ENCODE measurements at regions not wholly inside any gene's neighbourhood (a gene's known extent, or its start where the extent isn't known, plus 50 kb on each side); places are given as distances from the start of the nearest gene placed in this dataset.

DNA sequence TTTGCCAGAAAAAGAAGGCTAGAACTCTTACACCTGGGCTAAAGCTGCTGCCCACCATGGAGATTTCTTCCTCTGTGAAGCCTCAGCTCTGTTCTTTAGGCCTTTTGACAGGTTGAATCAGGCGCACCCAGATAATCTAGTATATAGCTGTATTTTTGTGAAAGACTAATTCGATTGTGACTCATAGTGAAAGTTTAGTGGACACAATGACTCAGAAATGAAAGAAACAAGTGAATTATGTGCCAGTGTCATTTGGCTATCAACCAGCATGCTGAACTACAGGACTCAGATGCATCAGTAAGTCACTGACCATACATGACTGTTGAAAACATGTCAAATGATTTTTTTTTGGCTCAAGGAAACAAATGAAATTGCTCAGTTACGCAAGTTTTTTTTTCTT is 425.4 kb downstream of the SLITRK2 start:
- H3K4me1 ChIP-seq (replicated peaks; ENCODE audit: insufficient read depth): no peaks in the 10 kb centered on the region
- no TSS peak for BruUV-seq (replicated peaks)

DNA sequence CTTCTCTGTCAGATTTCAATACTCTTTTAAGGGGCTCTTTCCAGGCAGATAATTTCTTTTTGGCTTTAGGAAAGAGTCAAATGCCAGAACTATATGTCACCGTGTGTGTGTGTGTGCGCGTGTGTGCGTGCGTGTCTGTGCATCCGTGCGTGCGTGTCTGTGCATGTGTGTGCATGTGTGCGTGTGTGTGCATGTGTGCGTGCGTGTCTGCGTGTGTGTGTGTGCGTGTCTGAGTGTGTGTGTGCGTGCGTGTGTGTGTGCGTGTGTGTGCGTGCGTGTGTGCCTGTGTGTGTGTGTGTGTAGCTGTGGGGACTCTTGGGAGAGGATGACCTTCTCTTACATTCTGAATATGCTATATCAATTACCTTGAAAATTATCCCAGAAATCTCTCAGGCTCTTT is 441.6 kb downstream of the SLITRK2 start:
- Histone ChIP-seq H3K9me2 (ENCODE audit: insufficient read depth) (no peaks in the 10 kb centered on the region), H2AFZ (no peak overlapping the region), H3K79me2 (ENCODE audit: low read depth) (no peaks in the 10 kb centered on the region), H3K4me3 (no peak overlapping the region), H3K9me3 (ENCODE audit: insufficient read depth, low read depth) (no peaks in the 10 kb centered on the region), H3K27me3 (ENCODE audit: insufficient read depth, low read depth) (no peaks in the 10 kb centered on the region), H3K4me2 (no peak overlapping the region), H3K27ac (no peak overlapping the region), H3F3A (ENCODE audit: insufficient read depth, low read depth) (no peaks in the 10 kb centered on the region), H4K20me1 (ENCODE audit: insufficient read depth) (no peaks in the 10 kb centered on the region), H3K36me3 (ENCODE audit: low read depth) (no peaks in the 10 kb centered on the region), H3K4me1 (replicated peaks; ENCODE audit: insufficient read depth) (no peaks in the 10 kb centered on the region)
- ChIA-PET CTCF (no interaction called here), POLR2A (ENCODE audit: unreplicated experiment) (no interaction called here)
- BruUV-seq (replicated peaks): no TSS peak
- TF ChIP-seq, protein P1, sequence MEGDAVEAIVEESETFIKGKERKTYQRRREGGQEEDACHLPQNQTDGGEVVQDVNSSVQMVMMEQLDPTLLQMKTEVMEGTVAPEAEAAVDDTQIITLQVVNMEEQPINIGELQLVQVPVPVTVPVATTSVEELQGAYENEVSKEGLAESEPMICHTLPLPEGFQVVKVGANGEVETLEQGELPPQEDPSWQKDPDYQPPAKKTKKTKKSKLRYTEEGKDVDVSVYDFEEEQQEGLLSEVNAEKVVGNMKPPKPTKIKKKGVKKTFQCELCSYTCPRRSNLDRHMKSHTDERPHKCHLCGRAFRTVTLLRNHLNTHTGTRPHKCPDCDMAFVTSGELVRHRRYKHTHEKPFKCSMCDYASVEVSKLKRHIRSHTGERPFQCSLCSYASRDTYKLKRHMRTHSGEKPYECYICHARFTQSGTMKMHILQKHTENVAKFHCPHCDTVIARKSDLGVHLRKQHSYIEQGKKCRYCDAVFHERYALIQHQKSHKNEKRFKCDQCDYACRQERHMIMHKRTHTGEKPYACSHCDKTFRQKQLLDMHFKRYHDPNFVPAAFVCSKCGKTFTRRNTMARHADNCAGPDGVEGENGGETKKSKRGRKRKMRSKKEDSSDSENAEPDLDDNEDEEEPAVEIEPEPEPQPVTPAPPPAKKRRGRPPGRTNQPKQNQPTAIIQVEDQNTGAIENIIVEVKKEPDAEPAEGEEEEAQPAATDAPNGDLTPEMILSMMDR (conservative IDR thresholded peaks at IDR 0.05): no peak
- TF ChIP-seq EZH2 (IDR thresholded peaks at IDR 0.05; ENCODE audit: low read depth): no peak
- intact Hi-C loops (cut with micrococcal nuclease; ENCODE audit: unreplicated experiment): no loop called here
- DNase-seq: no peak

More for the DNA sequence above, 425.4 kb downstream of the SLITRK2 start:
- Histone ChIP-seq H4K20me1 (ENCODE audit: insufficient read depth) (no peaks in the 10 kb centered on the region), H3K27ac (no peak overlapping the region), H3F3A (ENCODE audit: insufficient read depth, low read depth) (no peaks in the 10 kb centered on the region), H3K9me3 (ENCODE audit: insufficient read depth, low read depth) (no peaks in the 10 kb centered on the region), H3K9me2 (ENCODE audit: insufficient read depth) (0 out of 2 replicates have a peak, but pooled peaks cover 4% of the 10 kb centered on the region), H3K27me3 (ENCODE audit: insufficient read depth, low read depth) (no peaks in the 10 kb centered on the region), H2AFZ (no peak overlapping the region), H3K4me3 (no peak overlapping the region), H3K4me2 (no peak overlapping the region), H3K79me2 (ENCODE audit: low read depth) (no peaks in the 10 kb centered on the region), H3K36me3 (ENCODE audit: low read depth) (no peaks in the 10 kb centered on the region)
- DNase-seq: no peak
- intact Hi-C loops (cut with micrococcal nuclease; ENCODE audit: unreplicated experiment): no loop called here
- CTCF ChIA-PET: no interaction called here
- POLR2A ChIA-PET (ENCODE audit: unreplicated experiment): no interaction called here
- TF ChIP-seq, protein P1 (conservative IDR thresholded peaks at IDR 0.05): no peak
- no peak for TF ChIP-seq EZH2 (IDR thresholded peaks at IDR 0.05; ENCODE audit: low read depth)

DNA sequence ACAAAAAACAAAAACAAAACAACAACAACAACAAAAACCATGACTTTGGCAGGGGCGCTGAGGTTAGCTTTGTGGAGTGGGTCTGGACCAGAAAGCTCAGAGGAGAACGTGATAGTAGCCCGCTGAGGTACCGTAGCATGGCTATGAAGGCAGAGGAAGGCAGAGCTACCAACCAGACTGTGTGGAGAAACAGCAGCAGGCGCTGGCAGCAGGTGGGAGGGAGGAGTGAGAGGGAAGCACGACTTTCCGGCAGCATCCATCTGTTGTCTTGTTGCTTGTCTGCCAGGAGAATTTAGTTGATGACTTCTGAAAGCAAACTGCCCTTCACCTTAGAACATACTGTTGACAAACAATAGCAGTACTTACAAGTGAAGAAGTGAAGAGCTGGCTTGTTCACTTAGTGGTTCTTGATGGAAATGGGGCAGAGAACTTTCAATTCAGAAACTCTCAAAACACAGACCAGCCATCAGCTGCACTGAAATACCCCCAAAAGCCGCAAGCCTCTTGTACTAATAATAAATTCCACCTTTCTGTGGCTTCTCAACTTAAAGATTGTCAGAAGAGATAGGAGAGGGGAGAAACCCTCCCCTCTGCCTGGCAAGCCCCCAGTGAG is 447.2 kb downstream of the SLITRK2 start:
- no peak for TF ChIP-seq EZH2 (IDR thresholded peaks at IDR 0.05; ENCODE audit: low read depth)
- TF ChIP-seq, protein P1 (conservative IDR thresholded peaks at IDR 0.05): no peak
- no peak overlapping the region for H2AFZ ChIP-seq
- no peaks in the 10 kb centered on the region for H3F3A ChIP-seq (ENCODE audit: insufficient read depth, low read depth)
- no peaks in the 10 kb centered on the region for H3K9me2 ChIP-seq (ENCODE audit: insufficient read depth)
- no peaks in the 10 kb centered on the region for H3K36me3 ChIP-seq (ENCODE audit: low read depth)
- CTCF ChIA-PET: no interaction called here
- no peak overlapping the region for H3K4me2 ChIP-seq
- 0 out of 2 replicates have a peak, but pooled peaks cover 4% of the 10 kb centered on the region for H3K27me3 ChIP-seq (ENCODE audit: insufficient read depth, low read depth)
- no peaks in the 10 kb centered on the region for H3K9me3 ChIP-seq (ENCODE audit: insufficient read depth, low read depth)
- H3K79me2 ChIP-seq (ENCODE audit: low read depth): no peaks in the 10 kb centered on the region
- no peak overlapping the region for H3K4me3 ChIP-seq
- no peaks in the 10 kb centered on the region for H4K20me1 ChIP-seq (ENCODE audit: insufficient read depth)
- no peaks in the 10 kb centered on the region for H3K4me1 ChIP-seq (replicated peaks; ENCODE audit: insufficient read depth)
- intact Hi-C loops (cut with micrococcal nuclease; ENCODE audit: unreplicated experiment): no loop called here
- POLR2A ChIA-PET (ENCODE audit: unreplicated experiment): no interaction called here
- DNase-seq: no peak
- H3K27ac ChIP-seq: no peak overlapping the region
- no TSS peak for BruUV-seq (replicated peaks)

All from PC-9 (cell line).